ENCODE measurements at regions not wholly inside any gene's neighbourhood (a gene's known extent, or its start where the extent isn't known, plus 50 kb on each side); places are given as distances from the start of the nearest gene placed in this dataset.

DNA sequence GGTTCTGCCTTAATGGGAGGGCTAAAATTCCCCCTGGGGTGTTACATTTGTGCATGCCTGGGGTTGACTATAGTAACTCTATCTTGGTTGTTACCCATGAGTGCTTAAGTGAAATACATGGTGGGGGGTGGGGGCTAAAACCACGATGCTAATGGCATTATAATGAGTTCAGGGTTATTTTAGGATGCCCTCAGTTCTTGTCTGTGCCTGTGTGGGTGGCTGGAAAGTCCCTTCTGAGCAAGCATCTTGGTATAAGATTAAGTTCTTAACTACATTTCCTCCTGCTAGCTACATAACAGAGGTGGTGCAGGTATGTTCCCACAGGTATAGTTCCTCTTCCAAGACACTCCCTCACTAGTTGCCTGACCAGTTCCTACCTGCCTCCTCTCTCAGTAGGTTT, 822.3 kb downstream of the LRFN5 start:
- TF ChIP-seq CTCF (conservative IDR thresholded peaks at IDR 0.05; ENCODE audit: low read depth, low read length) (no peak), EZH2 (IDR thresholded peaks at IDR 0.05; ENCODE audit: low read length, unreplicated experiment) (no peak)

Data from PC-3 (cell line).